ENCODE measurements at regions not wholly inside any gene's neighbourhood (a gene's known extent, or its start where the extent isn't known, plus 50 kb on each side); places are given as distances from the start of the nearest gene placed in this dataset.

DNA sequence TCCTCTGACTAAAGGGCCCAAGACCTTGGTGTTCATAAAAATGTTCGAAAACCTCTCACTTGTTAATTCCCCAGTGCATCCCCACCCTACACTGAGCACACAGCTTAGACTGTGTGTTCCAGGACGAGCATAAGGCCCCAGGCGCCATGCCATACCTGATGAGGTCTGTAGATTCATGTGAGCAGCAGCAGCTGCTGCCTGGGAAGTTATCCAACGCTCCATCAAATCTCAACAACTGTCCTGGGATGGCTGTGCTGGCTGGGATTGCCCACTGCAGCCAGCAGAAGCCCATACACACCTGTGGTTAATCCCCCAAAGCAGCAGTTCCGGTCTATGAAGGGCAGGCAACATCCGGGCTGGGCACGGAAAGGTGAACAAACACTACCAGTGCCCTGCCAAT lies 391.2 kb downstream of the IL20RB start:
- TF ChIP-seq, protein P1, sequence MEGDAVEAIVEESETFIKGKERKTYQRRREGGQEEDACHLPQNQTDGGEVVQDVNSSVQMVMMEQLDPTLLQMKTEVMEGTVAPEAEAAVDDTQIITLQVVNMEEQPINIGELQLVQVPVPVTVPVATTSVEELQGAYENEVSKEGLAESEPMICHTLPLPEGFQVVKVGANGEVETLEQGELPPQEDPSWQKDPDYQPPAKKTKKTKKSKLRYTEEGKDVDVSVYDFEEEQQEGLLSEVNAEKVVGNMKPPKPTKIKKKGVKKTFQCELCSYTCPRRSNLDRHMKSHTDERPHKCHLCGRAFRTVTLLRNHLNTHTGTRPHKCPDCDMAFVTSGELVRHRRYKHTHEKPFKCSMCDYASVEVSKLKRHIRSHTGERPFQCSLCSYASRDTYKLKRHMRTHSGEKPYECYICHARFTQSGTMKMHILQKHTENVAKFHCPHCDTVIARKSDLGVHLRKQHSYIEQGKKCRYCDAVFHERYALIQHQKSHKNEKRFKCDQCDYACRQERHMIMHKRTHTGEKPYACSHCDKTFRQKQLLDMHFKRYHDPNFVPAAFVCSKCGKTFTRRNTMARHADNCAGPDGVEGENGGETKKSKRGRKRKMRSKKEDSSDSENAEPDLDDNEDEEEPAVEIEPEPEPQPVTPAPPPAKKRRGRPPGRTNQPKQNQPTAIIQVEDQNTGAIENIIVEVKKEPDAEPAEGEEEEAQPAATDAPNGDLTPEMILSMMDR (IDR thresholded peaks at IDR 0.05) = no peak
- no peak for TF ChIP-seq POLR2A (IDR thresholded peaks at IDR 0.05)
